ENCODE measurements at regions not wholly inside any gene's neighbourhood (a gene's known extent, or its start where the extent isn't known, plus 50 kb on each side); places are given as distances from the start of the nearest gene placed in this dataset.

DNA sequence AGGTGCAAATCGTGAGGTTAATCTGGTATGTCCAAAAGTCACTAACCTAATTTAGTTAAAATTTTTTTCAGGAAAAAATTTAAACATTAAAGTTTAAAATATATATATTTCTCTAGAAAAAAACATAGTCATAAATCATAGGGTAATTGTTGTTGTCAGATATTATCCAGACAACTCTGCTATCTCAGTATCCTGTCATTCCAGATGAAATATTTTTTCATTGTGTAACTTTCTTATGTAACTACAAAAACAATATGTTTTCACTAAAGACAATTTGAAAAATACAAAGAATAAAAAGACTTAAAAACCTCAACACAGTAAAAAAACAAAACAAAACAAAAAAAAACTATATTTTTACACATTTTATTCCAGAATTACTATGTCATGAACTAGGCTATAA, 57.6 kb downstream of the TENT5A start:
- DNase-seq (ENCODE audit: low read depth in 2 of 2), result no peak

DNA sequence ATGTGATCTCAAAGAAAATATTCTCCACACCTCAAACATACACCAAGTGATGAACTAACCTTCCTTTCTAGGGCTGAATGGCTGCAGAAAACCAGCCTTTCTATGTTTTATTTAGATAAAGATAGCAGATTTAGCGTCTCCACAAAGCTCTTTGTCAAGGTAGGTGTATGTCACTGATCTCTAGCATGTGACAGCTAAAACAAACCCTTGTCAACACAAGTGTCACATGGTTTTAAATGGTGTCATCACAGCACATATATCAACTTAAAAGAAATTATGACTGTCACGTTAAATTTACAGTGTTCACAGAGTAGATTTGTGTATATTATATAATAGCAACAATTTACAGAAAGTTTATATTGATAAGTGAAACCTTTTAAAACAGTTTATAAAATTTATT, 58.3 kb downstream of the TENT5A start:
- DNase-seq (ENCODE audit: low read depth in 2 of 2), result no peak

DNA sequence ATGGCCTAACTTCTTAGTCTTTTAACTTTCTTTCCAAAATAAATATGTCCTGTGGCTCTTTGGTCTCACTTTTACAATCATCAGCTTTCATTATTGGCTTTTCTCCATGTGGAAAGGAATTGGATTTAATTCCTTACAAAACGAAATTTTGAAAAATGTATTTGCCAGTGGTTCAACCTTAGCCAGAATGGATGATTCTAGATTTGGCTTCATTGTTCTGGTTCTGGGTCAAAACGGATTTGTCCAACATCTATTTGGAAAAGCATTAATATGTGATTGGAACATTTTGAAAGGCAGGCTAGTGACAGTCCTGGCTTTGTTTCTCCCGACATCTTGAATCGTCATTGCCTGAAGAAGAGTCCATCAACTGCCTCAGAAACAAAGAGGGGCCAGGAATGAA, 59.2 kb downstream of the TENT5A start:
- no peak for DNase-seq (ENCODE audit: low read depth in 2 of 2)

DNA sequence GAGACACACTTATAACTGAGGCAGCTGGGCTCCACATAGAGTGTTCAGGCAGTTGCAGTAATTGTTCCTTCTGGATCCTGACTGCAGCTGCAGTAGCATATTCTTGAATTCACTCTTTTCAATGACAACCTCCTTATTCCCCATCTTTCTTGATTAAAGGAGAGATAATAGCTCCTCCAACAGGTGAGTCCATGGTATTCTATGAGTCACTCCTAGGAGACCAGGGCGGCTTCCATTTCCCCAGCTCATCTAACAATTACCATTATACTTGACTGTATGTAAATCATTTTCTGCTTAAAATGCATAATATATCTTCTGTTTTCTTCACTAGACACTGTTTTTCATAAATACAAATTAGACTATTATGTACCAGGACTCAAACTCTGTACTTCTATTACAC, 62.4 kb downstream of the TENT5A start:
- DNase-seq (ENCODE audit: low read depth in 2 of 2), result no peak

DNA sequence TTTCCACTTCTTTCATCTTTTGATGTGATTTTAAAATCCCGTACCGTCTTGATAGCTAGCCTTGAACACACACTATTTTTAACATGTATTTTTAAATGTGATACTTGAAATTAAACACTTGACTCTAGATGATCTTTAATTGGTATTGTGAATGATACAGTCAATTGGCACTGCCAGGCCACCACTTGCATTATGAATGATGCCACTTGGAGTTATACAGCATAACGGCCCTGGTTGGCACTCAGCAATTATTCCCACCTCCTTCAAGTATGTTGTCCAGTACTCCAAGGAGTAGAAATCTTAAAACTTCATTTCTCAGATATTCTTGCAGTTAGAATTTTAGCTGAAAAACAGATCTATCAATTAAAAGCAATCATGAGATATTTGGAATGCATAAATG, 62.9 kb downstream of the TENT5A start:
- DNase-seq (ENCODE audit: low read depth in 2 of 2), result no peak

DNA sequence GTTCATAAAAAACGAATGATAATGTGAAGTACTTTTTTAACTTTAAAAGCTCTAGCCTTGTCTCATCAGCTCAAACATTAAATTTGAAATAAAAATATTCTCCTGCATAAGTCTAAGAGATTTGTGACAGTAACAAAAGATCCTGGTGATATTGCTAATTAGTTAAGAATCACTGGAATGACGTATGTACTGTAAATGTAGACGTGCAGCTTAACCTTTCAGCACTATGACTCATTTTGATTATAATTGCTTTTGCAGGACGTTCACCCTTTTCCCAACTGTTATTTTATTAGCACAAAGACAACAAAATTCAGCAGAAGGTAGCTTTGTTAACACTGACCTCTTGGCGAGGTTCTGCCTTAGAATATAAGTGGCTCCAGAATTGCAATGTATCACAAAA, 68.6 kb downstream of the TENT5A start:
- DNase-seq (ENCODE audit: low read depth in 2 of 2), result no peak

DNA sequence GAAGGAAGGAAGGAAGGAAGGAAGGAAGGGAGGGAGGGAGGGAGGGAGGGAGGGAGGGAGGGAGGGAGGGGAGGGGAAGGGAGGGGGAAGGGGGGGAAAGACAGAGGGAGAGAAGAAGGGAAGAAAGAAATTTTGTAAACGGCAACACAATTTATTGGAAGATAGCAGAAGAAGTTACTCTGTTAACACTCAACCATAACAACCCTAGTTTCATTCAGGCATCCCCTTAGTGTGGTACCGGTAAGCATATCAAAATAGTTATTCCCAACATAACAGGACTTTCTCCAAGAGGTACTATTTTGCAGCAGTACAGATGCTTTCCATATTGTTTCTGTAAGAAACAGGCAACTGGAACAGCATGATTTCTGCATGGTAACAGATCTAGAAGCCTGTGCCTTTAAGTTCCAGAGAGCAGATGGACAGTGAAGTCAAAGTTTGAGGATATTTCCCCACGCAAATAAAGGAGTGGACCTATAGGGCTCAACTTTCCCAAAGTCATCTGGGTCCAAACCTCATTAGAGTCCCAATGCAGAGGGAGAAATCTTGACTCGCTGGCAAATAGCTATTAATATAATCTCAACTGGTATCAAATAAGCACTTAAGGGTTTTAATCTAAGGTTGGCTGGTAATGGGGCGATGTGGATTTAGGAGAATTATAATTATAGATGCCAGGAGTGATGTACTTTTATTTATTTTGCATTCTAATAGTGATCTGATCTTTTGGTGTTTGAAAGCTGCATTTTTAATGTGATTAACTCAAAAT, 69.4 kb downstream of the TENT5A start:
- no peak for DNase-seq (ENCODE audit: low read depth in 2 of 2)

DNA sequence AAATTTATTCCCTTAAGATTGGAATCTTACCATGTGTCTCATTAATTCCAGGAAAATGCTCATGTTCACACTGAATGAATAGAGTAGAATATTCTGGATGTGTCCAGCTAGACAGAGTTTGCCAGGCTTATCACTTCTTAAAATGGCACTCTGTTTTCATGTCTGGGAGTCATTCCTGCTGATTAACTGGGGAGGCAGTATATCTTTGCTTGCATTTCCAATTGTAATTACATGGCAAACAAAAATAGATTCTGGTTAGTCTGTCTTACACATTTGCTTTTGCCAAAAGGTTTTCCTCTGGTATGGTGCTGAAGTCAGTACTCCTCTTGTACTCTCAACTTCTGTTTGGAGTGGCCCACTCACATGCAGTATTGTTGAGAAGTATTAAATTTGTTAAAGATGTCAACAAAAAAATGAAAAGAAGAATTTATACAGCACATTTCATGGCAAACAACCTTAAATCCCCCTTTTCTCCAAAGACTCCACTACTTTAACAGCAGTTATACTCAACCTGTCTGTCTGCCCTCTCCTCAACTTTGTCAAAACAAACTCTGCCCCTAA, 70.2 kb downstream of the TENT5A start:
- no peak for DNase-seq (ENCODE audit: low read depth in 2 of 2)

DNA sequence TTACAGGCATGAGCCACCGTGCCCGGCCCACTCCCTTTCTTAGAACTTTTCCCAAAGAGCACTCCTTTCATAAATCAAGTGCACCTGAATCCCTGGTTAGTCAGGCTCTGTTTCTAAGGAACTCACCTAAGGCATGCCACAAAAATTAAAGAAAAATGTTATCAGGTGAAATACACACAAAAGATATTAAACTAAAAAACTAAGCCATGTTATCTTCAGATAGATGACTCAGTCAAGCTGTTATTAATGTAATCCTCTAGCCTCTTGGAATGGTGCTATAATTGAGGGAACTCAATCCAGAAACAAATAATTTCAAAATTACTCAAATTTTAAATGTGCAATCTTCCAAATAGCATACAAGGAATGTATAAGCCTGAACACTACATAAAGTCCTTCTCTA, 83.0 kb downstream of the TENT5A start:
- no peak for DNase-seq (ENCODE audit: low read depth in 2 of 2)

DNA sequence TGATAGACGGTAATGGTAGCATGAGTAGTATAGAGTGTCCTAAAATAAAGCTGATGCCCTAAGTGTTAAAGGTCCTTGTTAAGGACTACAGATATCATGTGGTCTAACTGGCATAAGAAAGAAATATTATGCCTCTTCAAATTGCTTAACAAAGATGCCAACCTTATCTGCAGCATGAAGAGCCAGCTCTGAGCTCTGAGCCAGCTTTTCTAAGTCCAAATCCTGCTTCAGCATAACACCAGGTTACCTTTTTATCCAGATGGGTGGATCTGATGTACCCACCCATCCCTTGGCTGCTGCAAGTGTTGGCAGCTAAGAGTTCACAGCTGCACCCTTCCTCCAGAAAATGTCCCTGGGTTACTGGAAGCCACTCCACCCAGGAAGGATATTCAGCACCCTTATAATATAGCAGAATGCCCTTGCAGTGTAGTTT, 83.8 kb downstream of the TENT5A start:
- no peak for DNase-seq (ENCODE audit: low read depth in 2 of 2)

DNA sequence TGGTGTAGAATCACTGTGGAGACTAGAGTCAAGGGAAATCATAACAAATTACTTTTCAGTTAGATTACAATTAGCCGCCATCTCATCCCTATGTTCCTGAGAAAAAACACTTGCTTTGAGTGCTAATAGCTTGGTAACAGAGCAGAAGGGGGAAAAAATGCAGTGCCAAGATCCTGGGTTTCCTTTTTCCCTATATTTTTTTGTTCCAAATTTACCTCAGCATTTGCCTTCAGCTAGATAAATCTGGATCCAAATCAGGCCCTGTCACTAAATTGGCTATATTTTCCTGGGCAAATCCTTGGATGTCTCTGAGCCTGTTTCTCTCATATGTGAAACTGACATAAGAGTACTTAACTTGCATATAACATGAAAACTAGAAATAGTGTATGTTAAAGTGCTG, 86.0 kb downstream of the TENT5A start:
- no peak for DNase-seq (ENCODE audit: low read depth in 2 of 2)

DNA sequence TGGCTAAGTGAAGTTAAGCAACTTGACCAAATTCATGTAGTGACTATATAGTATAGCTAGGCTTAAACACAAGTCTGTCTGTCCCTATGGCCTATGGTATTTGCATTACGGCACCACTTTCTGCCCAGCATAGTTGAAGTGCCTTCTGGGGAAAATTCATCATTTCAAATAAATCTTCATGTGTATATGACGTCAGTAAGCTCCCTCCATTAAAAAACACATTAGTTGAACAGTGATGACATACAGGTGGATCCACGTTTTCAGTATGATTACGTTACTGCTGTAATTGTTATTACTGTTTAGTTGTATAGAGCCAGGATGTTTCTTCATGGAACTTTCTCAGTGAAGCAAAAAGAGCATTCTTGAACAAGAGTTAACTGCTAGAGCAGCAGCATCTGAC, 96.2 kb downstream of the TENT5A start:
- no peak for DNase-seq (ENCODE audit: low read depth in 2 of 2)

DNA sequence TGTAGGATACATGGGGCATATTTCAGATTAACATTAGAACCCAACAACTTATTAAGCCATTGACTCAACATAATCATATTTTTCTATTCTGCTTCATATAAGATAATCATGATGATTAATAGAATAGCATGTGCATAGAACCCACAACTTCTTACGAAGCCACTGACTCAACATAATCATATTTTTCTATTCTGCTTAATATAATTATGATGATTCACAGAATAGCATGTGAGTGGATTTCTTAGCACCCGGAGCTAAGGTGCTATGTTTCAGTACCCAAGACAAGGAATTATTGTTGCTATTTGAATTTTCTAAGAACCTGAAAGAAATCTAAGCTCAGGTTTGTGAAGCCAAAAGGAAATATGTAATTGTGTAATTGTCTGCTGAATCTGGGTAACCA, 96.8 kb downstream of the TENT5A start:
- DNase-seq (ENCODE audit: low read depth in 2 of 2), result no peak

DNA sequence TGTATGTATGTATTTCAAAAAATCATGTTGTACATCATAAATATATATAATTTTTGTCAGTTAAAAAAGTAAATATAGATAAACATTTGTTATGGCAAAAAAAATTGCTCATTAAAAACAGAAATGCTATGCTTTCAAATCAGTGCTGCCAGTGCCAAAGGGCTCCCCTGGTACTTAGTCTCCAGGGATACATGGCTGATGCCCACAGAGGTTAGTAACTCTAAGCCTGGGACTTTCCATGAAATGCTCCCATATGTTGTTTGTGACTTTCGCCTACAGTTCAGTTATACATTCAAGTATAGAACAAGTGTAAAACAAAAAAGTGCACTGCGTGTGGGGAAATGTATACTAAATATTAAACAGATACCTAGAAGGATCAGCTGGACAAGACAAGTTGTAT, 104.0 kb downstream of the TENT5A start:
- DNase-seq (ENCODE audit: low read depth in 2 of 2), result no peak

DNA sequence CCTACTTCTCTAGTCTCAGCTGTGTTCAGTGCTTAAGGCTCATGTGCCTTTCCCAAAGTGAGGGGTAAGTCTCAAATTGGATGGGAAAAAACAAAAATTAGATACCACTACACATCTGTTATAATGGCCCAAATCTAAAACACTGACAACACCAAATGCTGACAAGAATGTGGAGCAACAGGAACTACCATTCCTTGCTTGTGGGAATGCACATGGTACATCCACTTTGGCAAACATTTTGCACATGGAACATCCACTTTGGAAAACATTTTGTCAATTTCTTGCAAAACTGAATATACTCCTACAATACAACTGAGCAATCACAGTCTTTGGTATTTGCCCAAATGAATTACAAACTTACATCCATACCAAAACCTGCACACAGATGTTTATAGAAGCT, 109.3 kb downstream of the TENT5A start:
- no peak for DNase-seq (ENCODE audit: low read depth in 2 of 2)

DNA sequence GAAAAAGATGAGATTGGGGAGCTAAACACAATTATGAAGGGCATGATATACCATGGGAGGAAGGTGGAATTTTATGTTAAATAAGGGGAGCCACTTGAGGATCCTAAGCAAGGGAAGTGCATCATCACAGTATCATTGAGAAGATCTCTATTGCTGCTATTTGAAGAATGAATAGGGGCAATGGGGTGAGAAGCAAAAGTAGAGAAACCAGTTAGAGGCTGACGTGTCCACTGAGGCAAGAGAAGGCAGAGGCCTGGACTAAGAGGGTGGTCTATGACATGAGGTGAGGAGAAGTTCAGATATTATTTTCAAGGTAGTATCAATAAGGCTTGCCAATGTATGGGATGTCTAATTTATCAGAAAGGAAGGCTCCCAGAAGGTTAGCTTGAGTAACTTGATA, 111.6 kb downstream of the TENT5A start:
- no peak for DNase-seq (ENCODE audit: low read depth in 2 of 2)

DNA sequence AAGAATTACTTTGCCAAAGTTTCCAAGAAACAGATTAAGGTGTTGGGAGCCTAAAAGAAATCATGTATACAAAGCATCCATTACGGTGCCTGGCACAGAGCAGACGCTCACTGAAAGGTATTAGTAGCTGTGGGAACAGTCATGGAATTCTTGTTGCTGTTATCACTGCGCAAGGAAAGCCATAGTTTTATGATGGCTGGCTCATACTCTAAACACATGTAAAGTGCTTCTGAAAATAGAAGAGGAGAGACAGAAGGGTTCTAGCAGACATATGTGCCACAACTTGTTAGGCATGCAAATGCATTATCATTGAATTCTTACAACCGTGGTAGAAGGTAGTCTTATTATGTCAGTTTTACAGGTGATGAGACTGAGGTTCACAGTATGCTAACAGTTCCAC, 112.4 kb downstream of the TENT5A start:
- DNase-seq (ENCODE audit: low read depth in 2 of 2), result no peak

DNA sequence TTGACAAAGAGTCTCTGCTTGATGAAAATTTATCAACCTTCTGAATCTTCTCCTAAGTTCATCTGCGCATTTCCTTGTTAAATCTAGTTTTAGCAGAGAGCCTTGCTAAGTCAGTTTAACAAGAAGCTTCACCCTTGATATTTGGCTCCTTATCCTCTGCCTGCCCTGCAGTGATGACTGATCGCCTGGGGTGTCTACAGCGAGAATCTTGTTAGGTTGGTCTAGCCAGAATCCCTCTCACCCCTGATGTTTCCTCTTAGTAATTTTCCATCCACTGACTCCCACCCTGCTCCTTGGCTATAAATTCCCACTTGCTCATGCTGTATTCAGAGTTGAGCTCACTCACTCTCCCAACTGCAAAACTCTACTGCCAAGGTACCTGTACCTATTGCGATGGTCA, 114.1 kb downstream of the TENT5A start:
- DNase-seq (ENCODE audit: low read depth in 2 of 2), result no peak

DNA sequence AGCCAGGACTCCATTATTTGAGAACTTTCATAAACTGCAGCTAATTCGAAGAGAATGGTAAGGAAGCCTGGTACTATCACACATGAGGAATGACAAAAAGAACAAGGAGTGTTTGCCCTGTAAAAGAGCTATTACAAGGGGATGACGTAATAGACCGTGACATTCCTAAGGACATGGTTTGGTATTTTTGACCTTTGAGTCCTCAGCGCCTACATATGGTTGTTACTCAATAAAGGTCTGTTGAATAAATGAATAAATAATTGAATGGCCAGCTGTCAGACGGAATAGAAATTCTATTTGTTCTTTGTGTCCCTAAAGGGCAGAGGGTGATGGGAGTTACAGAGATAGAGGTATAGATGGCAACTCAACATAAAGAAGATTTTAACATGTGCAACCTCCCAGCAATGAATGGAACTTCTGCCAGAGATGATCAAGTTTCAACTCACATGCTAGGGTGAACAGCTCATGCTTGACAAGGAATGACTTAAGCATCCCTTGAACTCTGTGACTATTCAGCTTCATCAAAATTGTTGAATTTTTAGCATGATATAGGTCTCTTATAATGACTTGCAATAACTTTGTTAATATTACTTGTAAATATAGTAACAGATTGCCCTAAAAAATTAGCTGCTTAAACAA, 115.4 kb downstream of the TENT5A start:
- no peak for DNase-seq (ENCODE audit: low read depth in 2 of 2)

DNA sequence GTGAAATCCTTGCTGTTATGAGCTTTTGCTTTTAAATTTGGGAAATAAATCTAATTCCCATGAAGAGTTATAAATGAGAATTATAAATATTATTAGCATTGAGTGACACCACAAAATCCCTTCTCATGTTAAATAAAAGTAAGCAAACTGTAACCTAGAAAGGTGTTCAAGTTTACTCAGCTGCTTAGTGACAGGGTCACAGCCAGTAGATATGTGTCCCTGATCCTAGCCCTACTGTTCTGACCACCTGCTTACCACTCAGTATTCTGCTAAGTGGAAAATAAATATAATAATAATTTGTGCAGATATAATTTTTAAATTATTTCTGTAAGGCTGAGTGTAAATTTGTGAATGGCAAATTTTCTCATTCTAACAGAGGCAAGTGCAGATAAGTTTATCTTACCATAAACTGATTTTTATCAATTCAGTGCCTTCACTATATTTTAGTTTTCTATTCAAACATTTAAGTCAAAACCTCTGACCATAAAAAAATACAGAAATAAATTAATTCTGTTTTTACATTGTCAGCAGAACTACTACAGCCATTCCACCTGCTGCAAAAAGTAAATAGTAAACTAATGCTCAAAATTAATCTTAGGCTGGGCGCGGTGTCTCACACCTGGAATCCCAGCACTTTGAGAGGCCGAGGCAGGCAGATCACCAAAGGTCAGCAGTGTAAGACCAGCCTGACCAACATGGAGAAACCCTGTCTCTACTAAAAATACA, 118.2 kb downstream of the TENT5A start:
- DNase-seq (ENCODE audit: low read depth in 2 of 2), result no peak

DNA sequence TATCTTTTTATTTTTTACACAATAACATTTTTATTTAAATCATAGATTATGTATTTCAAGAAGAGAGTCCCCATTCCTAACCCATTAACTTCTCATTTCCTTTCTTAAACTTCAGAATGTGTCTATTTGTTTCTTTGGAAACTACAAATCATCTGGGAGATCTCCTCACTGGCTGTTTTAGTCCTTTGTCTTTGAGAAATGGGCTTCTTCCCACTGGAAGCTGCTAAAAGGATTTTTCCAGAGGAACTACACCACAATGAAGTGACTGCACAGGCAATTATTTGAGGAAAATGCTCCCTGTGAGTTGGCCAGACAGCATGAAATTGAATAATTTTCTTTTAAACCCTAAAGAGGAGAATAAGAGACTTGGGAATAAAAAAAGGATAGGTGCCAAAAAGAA, 119.1 kb downstream of the TENT5A start:
- no peak for DNase-seq (ENCODE audit: low read depth in 2 of 2)

DNA sequence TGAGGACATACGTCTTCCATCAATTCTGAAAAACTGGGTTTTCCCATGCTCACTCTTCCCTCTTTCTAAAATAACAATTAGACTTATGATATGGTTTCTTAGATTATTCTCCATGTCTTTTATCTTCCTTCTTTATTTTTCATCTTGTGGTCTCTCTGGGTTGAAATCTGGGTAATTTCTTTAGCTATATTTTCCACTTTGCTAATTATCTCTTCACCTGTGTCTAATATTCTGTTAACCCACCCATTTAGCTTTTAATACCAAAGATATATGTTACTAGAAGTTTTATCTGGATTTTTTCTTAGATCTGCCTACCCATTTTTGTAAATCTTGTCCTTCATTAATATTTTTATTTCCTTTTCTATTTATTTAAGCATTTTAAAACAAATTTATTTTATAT, 121.8 kb downstream of the TENT5A start:
- no peak for DNase-seq (ENCODE audit: low read depth in 2 of 2)

DNA sequence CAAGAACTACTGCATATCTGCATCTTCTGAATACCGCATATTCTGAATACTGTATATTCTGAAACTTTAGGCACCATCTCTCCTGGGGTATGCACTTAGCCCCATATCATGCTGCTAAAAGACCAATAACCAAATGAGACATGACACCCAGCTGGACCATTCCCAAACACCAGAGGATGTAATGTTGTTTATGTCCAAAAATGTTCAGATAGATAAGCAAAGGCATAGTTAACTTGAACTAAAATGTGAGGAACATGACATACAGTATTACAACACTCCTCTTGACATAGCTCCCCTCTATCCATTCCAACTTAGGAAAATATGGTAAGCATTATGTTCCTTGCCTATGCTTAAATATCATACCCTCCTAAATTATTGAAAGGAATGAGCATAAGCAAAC, 127.3 kb downstream of the TENT5A start:
- no peak for DNase-seq (ENCODE audit: low read depth in 2 of 2)

Data from stimulated activated CD8-positive, alpha-beta memory T cell treated with anti-CD3 and anti-CD28 coated beads, Interleukin-7, amount 100 ng/mL, for 4 hours (primary cell).